HG03108 (cell line): ENCODE measurements at regions not wholly inside any gene's neighbourhood (a gene's known extent, or its start where the extent isn't known, plus 50 kb on each side); places are given as distances from the start of the nearest gene placed in this dataset.

ENCODE experiments used
- ATAC-seq: cut with Tn5 transposase; IDR thresholded peaks from one replicate; pipeline ENCODE4 v1.9.1; 2021; ENCODE audit warnings: moderate library complexity; ENCODE audit not compliant: unreplicated experiment

DNA sequence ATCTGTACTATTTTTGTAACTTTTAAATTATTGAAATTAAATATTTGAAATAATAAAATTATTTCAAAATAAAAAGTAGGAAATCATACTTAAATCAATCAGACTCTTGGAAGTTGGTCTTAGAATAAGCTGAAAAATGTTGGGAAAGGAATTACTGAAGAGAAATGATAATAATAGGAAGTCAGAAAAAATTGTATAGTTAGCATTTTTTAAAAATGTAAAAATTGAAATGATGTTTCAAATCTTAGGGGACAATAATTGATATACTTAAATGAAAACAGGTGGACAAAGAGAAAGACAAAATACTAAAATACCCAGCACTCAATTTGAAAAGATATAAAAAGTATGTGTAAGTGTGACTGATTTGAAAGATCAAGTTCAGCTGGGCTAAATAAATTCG is 186.1 kb downstream of the BMP2 start:
- no peak for ATAC-seq

DNA sequence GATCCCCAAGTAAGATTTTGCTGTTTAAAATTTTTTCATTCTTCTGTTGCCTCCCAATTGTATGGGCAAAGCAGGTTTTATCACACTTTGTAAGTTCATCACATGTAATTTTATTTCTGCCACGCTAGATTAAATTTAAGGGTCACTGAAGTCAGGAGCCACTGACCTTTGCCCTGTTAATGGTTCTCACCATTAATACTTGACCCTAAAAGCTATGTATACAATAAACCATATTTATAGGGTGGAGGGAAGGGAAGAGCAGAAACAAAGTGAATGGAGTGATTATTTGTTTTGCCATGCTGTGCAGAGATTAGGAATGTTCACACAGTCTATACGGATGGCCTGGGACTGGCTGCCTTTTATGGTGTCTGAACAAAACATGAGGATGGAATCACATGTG is 186.7 kb downstream of the BMP2 start:
- no peak for ATAC-seq

- ATAC-seq, result no peak
Observed at GRCh38 chr20:6956056-6956455, 188.6 kb downstream of the BMP2 start.

- ATAC-seq, result no peak
Observed at GRCh38 chr20:6956574-6956973, 189.1 kb downstream of the BMP2 start.

- ATAC-seq, result no peak
Observed at GRCh38 chr20:6959900-6960312, 192.4 kb downstream of the BMP2 start.

- no peak for ATAC-seq
Observed at GRCh38 chr20:6966721-6967120, 199.2 kb downstream of the BMP2 start.

- no peak for ATAC-seq
Observed at GRCh38 chr20:6974838-6975237, 207.4 kb downstream of the BMP2 start.

- no peak for ATAC-seq
Observed at GRCh38 chr20:6975311-6975710, 207.8 kb downstream of the BMP2 start.

GRCh38 chr20:6976106-6976900 is 208.8 kb downstream of the BMP2 start:
- ATAC-seq, result no peak

GRCh38 chr20:6979621-6980020 is 212.1 kb downstream of the BMP2 start:
- ATAC-seq, result no peak

GRCh38 chr20:6993011-6993410 is 225.5 kb downstream of the BMP2 start:
- ATAC-seq, result no peak

- ATAC-seq, result no peak
Observed at GRCh38 chr20:6993511-6993910, 226.0 kb downstream of the BMP2 start.

GRCh38 chr20:6994452-6994851 is 227.0 kb downstream of the BMP2 start:
- ATAC-seq, result no peak

GRCh38 chr20:6998909-6999308 is 231.4 kb downstream of the BMP2 start:
- ATAC-seq, result no peak

DNA sequence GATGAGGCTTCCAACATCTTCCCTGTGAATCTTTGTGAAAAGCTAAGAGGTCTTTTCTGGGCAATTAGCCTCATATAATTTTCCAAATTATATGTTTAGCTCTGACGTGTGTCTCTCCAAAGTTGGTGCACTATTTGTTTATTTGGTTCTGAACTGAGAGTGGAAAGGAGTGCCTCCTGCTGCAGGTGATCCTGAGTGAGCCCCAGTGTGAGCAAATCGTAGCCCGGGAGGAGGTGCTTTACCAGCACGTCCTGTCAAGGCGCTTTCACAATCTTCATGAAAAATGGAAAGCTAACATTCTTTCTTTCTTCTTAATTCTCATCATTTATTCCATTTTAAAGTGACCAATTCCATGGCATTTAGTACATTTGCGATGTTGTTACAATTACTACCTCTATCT is 231.9 kb downstream of the BMP2 start:
- ATAC-seq, result no peak

DNA sequence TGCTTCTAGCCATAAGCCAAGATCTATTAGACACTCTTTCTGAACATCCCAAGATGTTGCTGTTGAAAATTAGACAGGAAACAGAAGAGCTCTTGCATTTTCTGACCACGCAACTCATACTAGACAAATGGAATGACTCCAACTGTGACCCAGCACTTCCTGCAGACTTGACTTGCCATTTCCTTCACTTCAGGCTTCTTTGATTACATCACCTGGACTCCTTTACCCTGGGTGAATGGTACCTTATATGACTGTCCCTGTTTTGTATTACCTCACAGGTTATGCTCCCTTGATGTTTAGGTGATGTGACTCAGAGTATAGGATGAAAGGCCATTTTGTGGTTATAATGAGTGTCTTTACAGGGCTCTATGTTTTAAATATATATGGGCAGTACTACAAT is 236.1 kb downstream of the BMP2 start:
- ATAC-seq, result no peak

DNA sequence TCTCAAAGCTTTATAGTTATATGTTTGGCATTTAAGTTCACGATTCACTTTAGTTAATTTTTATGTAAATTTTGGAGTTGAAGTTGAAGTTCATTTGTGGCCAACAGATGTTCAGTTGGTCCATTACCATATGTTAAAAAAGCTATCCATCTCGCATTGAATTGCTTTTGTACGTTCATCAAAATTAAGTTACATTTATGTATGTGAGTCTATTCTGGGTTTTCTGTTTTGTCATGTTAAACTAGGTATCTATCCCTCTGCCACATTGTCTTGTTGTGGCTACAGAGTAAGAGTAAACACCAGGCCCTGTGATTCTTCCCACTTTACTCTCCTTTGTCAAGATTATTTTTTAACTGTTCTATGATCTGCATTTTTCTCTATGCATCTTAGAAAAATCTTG is 237.3 kb downstream of the BMP2 start:
- ATAC-seq, result no peak

DNA sequence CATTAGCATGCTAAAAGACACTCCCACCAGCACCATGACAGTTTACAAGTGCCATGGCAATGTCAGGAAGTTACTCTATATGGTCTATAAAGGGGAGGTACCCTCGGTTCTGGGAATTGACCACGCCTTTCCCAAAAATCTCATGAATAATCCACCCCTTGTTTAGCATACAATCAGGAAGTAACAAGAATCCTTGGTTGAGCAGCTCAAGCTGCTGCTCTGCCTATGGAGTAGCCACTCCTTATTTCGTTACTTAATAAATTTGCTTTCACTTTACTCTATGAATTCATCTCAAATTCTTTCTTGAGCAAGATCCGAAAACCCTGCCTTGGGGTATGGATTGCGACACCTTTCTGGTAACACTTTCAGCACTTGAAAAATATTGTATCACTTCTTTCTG is 243.0 kb downstream of the BMP2 start:
- no peak for ATAC-seq

- no peak for ATAC-seq
Observed at GRCh38 chr20:7015257-7015656, 247.8 kb downstream of the BMP2 start.

DNA sequence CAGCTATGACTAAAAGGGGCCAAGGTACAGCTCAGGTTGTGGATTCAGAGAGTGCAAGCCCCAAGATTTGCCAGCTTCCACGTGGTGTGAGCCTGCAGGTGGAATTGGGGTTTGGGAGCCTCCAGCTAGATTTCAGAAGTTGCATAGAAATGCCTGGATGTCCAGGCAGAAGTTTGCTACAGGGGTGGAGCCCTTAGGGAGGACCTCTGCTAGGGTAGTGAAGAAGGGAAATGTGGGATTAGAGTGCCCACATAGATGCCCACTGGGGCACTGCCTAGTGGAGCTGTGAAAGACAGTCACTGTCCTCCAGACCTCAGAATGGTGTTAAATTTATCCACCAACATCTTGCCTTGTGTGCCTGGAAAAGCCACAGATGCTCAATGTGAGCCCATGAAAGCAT is 255.1 kb downstream of the BMP2 start:
- no peak for ATAC-seq

GRCh38 chr20:7025635-7026034 is 258.1 kb downstream of the BMP2 start:
- ATAC-seq, result no peak

- ATAC-seq, result no peak
Observed at GRCh38 chr20:7029019-7029418, 261.5 kb downstream of the BMP2 start.

DNA sequence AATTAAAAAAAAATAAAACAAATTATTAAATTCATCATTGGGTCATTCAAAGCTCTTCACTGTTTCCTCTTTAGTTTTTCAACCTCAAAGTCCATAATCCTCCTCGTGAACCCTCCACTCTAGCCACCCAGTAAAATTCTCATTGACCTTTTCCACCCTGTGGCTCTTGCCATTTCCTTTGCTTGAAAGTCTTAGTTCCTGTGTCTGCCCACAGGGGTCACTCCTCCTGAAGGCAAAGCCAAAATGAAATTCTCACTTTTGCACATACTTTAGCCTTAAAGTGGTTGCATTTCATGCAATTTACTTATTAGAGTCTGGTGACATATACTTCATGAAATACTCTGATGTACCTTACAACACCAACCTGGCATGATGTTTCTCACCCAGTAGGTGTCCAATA is 263.7 kb downstream of the BMP2 start:
- ATAC-seq, result no peak
